Esophagus muscularis mucosa (tissue), 3 donors: ENCODE measurements at regions not wholly inside any gene's neighbourhood (a gene's known extent, or its start where the extent isn't known, plus 50 kb on each side); places are given as distances from the start of the nearest gene placed in this dataset.

Experiments
- POLR2AphosphoS5 ChIP-seq, 2 donors: sonication (generic); formaldehyde crosslinking; IDR thresholded peaks; one replicate each; pipeline ENCODE4 v1.6.1; 2017; ENCODE audit warnings: antibody characterized with exemption in 2 of 2
- TF ChIP-seq, protein P1 (sequence below), 3 experiments: fragments of 200-600 bp in 2 of 3; fragments of 450-650 bp in 1 of 3; sonication (generic) in 2 of 3; IDR thresholded peaks; one replicate each; pipeline ENCODE4 v1.5.1; 2017 to 2019; ENCODE audit warnings: antibody characterized with exemption in 3 of 3, mild to moderate bottlenecking in 2 of 3, moderate library complexity in 1 of 3

DNA sequence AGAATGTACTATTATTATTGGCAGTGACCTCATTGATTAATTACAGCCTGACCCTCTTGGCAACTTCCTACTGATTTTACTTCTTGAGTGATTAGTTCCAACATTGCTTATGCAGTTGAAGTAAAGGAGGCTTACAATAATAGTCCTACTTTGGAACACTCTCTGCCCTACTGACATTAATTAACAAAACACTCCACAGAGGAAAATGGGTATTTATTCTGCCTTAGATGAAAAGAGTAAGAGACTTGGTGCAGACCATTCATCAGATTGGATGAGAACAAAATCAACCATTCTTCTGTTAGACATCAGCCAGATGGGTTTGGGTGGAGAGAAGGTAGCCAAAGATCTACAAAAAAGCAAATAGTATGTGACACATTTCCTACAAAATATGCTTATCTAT lies 363.8 kb downstream of the FAT3 start:
- TF ChIP-seq POLR2AphosphoS5 (IDR thresholded peaks at IDR 0.05): no peak
- TF ChIP-seq, protein P1, sequence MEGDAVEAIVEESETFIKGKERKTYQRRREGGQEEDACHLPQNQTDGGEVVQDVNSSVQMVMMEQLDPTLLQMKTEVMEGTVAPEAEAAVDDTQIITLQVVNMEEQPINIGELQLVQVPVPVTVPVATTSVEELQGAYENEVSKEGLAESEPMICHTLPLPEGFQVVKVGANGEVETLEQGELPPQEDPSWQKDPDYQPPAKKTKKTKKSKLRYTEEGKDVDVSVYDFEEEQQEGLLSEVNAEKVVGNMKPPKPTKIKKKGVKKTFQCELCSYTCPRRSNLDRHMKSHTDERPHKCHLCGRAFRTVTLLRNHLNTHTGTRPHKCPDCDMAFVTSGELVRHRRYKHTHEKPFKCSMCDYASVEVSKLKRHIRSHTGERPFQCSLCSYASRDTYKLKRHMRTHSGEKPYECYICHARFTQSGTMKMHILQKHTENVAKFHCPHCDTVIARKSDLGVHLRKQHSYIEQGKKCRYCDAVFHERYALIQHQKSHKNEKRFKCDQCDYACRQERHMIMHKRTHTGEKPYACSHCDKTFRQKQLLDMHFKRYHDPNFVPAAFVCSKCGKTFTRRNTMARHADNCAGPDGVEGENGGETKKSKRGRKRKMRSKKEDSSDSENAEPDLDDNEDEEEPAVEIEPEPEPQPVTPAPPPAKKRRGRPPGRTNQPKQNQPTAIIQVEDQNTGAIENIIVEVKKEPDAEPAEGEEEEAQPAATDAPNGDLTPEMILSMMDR (IDR thresholded peaks at IDR 0.05): no peak
